ENCODE measurements at regions not wholly inside any gene's neighbourhood (a gene's known extent, or its start where the extent isn't known, plus 50 kb on each side); places are given as distances from the start of the nearest gene placed in this dataset.

GRCh38 chr2:187749804-187750431 lies 195.7 kb upstream of the TFPI start (continued):
- no peak for TF ChIP-seq REST (IDR thresholded peaks at IDR 0.05; ENCODE audit: unreplicated experiment)
- no peak for TF ChIP-seq JUNB (IDR thresholded peaks at IDR 0.05; ENCODE audit: unreplicated experiment)
- TF ChIP-seq POLR2AphosphoS5 (IDR thresholded peaks at IDR 0.05; ENCODE audit: low read depth): no peak
- TF ChIP-seq ETS1 (IDR thresholded peaks at IDR 0.05): no peak

GRCh38 chr2:187768995-187769394 lies 214.8 kb upstream of the TFPI start:
- DNase-seq (ENCODE audit: low spot score) (no peak), ATAC-seq (no peak)
- Mint-ChIP-seq H3K4me1 (no peaks in the 10 kb centered on the region), H3K9me3 (no peaks in the 10 kb centered on the region), H3K27ac (no peak overlapping the region), H3K4me3 (no peak overlapping the region), H3K36me3 (ENCODE audit: low read depth) (peaks cover 3% of the 10 kb centered on the region; the same call in 1 of the 3 replicates), H3K27me3 (ENCODE audit: insufficient read depth, low read depth, poor library complexity) (peaks cover 7% of the 10 kb centered on the region)
- no peak overlapping the region for H2AFZ ChIP-seq
- H3K36me3 ChIP-seq (ENCODE audit: insufficient read depth): no peaks in the 10 kb centered on the region
- no peaks in the 10 kb centered on the region for H3F3A ChIP-seq (replicated peaks; ENCODE audit: low read depth)
- H3K79me2 ChIP-seq (replicated peaks; ENCODE audit: insufficient read depth): no peaks in the 10 kb centered on the region
- no peaks in the 10 kb centered on the region for H3K4me1 ChIP-seq (ENCODE audit: insufficient read depth)
- no peaks in the 10 kb centered on the region for H3K27me3 ChIP-seq (ENCODE audit: insufficient read depth)
- no peak overlapping the region for H3K4me3 ChIP-seq
- H4K20me1 ChIP-seq (replicated peaks; ENCODE audit: insufficient read depth): no peaks in the 10 kb centered on the region
- no peak for TF ChIP-seq ETS1 (IDR thresholded peaks at IDR 0.05)
- no peak for TF ChIP-seq STAT1 (IDR thresholded peaks at IDR 0.05; ENCODE audit: unreplicated experiment)
- no peak for TF ChIP-seq CREB1 (CRISPR knock-in tag; IDR thresholded peaks at IDR 0.05; ENCODE audit: low read depth)
- TF ChIP-seq ZNF331 (CRISPR knock-in tag; IDR thresholded peaks at IDR 0.05; ENCODE audit: low read depth): no peak
- TF ChIP-seq JUNB (IDR thresholded peaks at IDR 0.05; ENCODE audit: unreplicated experiment): no peak
- no peak for TF ChIP-seq ZNF114 (CRISPR knock-in tag; IDR thresholded peaks at IDR 0.05)
- no peak for TF ChIP-seq ZNF462 (CRISPR knock-in tag; IDR thresholded peaks at IDR 0.05)
- no peaks in the 10 kb centered on the region for H3K9me2 ChIP-seq (ENCODE audit: insufficient read depth)
- no peak overlapping the region for H3K27ac ChIP-seq (ENCODE audit: low read depth)
- no peak overlapping the region for H3K4me2 ChIP-seq
